HepG2 (cell line): ENCODE measurements at regions not wholly inside any gene's neighbourhood (a gene's known extent, or its start where the extent isn't known, plus 50 kb on each side); places are given as distances from the start of the nearest gene placed in this dataset.

Experiments
- ATAC-seq: fragments of 200-7000 bp; cut with Tn5 transposase; 3 replicates; pipeline ENCODE4 v1.9.1; 2020; ENCODE audit warnings: mild to moderate bottlenecking, moderate library complexity
- BruUV-seq: library from RNA; stranded (reverse); fragments of 400-500 nt; replicated peaks from 2 replicates; lab custom pipeline; 2021; lab: Mats Ljungman, UMichigan
- CTCF ChIA-PET: fragments of 300-600 bp; formaldehyde crosslinking; extraction: SDS; loops from one replicate; lab custom pipeline; 2021; ENCODE audit warnings: low total read pairs, inconsistent platforms, low intra/inter-chr PET ratio; lab: Yijun Ruan, JAX
- POLR2A ChIA-PET: fragments of 350-600 bp; sonication (Branson Sonifier 250); formaldehyde crosslinking; loops from one replicate; lab custom pipeline; 2020; ENCODE audit warnings: antibody characterized with exemption, inconsistent platforms; lab: Yijun Ruan, JAX
- DNase-seq: peaks from one replicate; pipeline ENCODE4 v3.0.0-alpha.2; 2015; ENCODE audit warnings: low spot score
- FAIRE-seq: peaks from 3 replicates; lab custom pipeline; 2011; peaks lifted over from hg19 to GRCh38; lab: Jason Lieb, UNC
- H2AFZ ChIP-seq: one replicate; pipeline ENCODE4 v1.6.1; 2011; ENCODE audit warnings: low read length, inconsistent platforms
- H3K27ac ChIP-seq: fragments of 300-600 bp; 3 replicates; pipeline ENCODE4 v1.8.0; 2011; ENCODE audit warnings: mixed run types, mild to moderate bottlenecking, mixed read lengths, low read length, inconsistent platforms; ENCODE audit not compliant: insufficient read depth; ENCODE audit errors: extremely low read length
- H3K27me3 ChIP-seq, 2 experiments: fragments of 200-600 bp in 1 of 2; 2 replicates in 1 of 2; 3 replicates in 1 of 2; pipeline versions ENCODE4 v1.6.0 to v1.8.0; 2011; ENCODE audit warnings: low read length in 2 of 2, mild to moderate bottlenecking in 2 of 2, moderate library complexity in 2 of 2, inconsistent platforms in 1 of 2; ENCODE audit not compliant: insufficient read depth in 2 of 2, control insufficient read depth in 1 of 2
- H3K36me3 ChIP-seq, 2 experiments: fragments of 200-600 bp in 1 of 2; replicated peaks in 1 of 2; 2 replicates in 1 of 2; 3 replicates in 1 of 2; pipeline versions ENCODE4 v1.5.1 to v1.8.0; 2011; ENCODE audit warnings: low read length in 2 of 2, inconsistent platforms in 1 of 2; ENCODE audit not compliant: insufficient read depth in 2 of 2, control insufficient read depth in 1 of 2
- H3K4me1 ChIP-seq: 2 replicates; pipeline ENCODE4 v1.5.1; 2012; ENCODE audit warnings: low read length, inconsistent platforms; ENCODE audit not compliant: insufficient read depth
- H3K4me2 ChIP-seq: 2 replicates; pipeline ENCODE4 v1.6.0; 2011; ENCODE audit warnings: low read depth, low read length, inconsistent platforms
- H3K4me3 ChIP-seq, 3 experiments: fragments of 200-600 bp in 1 of 3; sonication (generic), shearing (Covaris generic) in 1 of 3; replicated peaks in 1 of 3; 2 replicates each; pipeline ENCODE4 v1.5.1; 2011 to 2016; ENCODE audit warnings: low read length in 3 of 3, inconsistent platforms in 2 of 3, low read depth in 2 of 3, mild to moderate bottlenecking in 2 of 3, control low read depth in 1 of 3, mixed read lengths in 1 of 3; ENCODE audit not compliant: insufficient read depth in 1 of 3
- H3K79me2 ChIP-seq: one replicate; pipeline ENCODE4 v1.6.1; 2011; ENCODE audit warnings: low read length, inconsistent platforms; ENCODE audit not compliant: insufficient read depth
- H3K9ac ChIP-seq: 2 replicates; pipeline ENCODE4 v1.6.0; 2011; ENCODE audit warnings: mild to moderate bottlenecking, low read depth, low read length, inconsistent platforms; ENCODE audit not compliant: insufficient read depth
- H3K9me3 ChIP-seq: 2 replicates; pipeline ENCODE4 v1.5.1; 2012; ENCODE audit warnings: mild to moderate bottlenecking, low read length
- H4K20me1 ChIP-seq: 2 replicates; pipeline ENCODE4 v1.6.0; 2011; ENCODE audit warnings: inconsistent platforms, mild to moderate bottlenecking, low read length, moderate library complexity; ENCODE audit not compliant: insufficient read depth
- ATF7 ChIP-seq, 2 experiments: fragments of 450-650 bp in 1 of 2; sonication (generic) in 1 of 2; formaldehyde crosslinking in 1 of 2; IDR thresholded peaks; 2 replicates each; pipeline versions ENCODE4 v1.4.0 to v1.6.1; 2016 to 2020; ENCODE audit warnings: antibody characterized with exemption in 1 of 2, mild to moderate bottlenecking in 1 of 2, missing genetic modification reagents in 1 of 2
- CREB1 ChIP-seq, 2 experiments: fragments of 450-650 bp in 1 of 2; IDR thresholded peaks; 2 replicates each; pipeline ENCODE4 v1.6.1; 2016 to 2017; ENCODE audit warnings: control low read depth in 1 of 2, mild to moderate bottlenecking in 1 of 2, missing compliant biosample characterization in 1 of 2, missing genetic modification characterization in 1 of 2
- ISL2 ChIP-seq: sonication (generic); formaldehyde crosslinking; IDR thresholded peaks from 2 replicates; pipeline ENCODE4 v1.5.0; 2020; ENCODE audit warnings: missing genetic modification reagents
- MTF1 ChIP-seq: sonication (generic); formaldehyde crosslinking; IDR thresholded peaks from 2 replicates; pipeline ENCODE4 v1.5.0; 2020; ENCODE audit warnings: missing genetic modification reagents
- POGZ ChIP-seq: sonication (generic); formaldehyde crosslinking; IDR thresholded peaks from 2 replicates; pipeline ENCODE4 v1.4.0; 2020; ENCODE audit warnings: mild to moderate bottlenecking, missing genetic modification reagents
- SP4 ChIP-seq: sonication (generic); formaldehyde crosslinking; IDR thresholded peaks from 2 replicates; pipeline ENCODE4 v1.8.1; 2023; ENCODE audit warnings: mild to moderate bottlenecking, missing genetic modification reagents
- YEATS4 ChIP-seq: sonication (generic); formaldehyde crosslinking; IDR thresholded peaks from 2 replicates; pipeline ENCODE4 v1.4.0; 2020; ENCODE audit warnings: missing genetic modification reagents, borderline replicate concordance
- ZNF232 ChIP-seq: sonication (generic); formaldehyde crosslinking; IDR thresholded peaks from 2 replicates; pipeline ENCODE4 v1.4.0; 2020; ENCODE audit warnings: missing genetic modification reagents, borderline replicate concordance
- ZNF337 ChIP-seq: sonication (generic); formaldehyde crosslinking; IDR thresholded peaks from 2 replicates; pipeline ENCODE4 v1.5.1; 2020; ENCODE audit warnings: missing genetic modification reagents, low read depth, mild to moderate bottlenecking, borderline replicate concordance
- ZNF530 ChIP-seq: sonication (generic); formaldehyde crosslinking; IDR thresholded peaks from 2 replicates; pipeline ENCODE4 v1.5.0; 2020; ENCODE audit warnings: low read depth, mild to moderate bottlenecking, missing genetic modification reagents
- ZNF552 ChIP-seq: sonication (generic); formaldehyde crosslinking; IDR thresholded peaks from 2 replicates; pipeline ENCODE4 v1.9.0; 2022; ENCODE audit warnings: missing genetic modification reagents, mild to moderate bottlenecking, borderline replicate concordance
- ZNF776 ChIP-seq: sonication (generic); formaldehyde crosslinking; IDR thresholded peaks from 2 replicates; pipeline ENCODE4 v1.4.0; 2020; ENCODE audit warnings: mild to moderate bottlenecking, missing genetic modification reagents
- ZSCAN22 ChIP-seq: sonication (generic); formaldehyde crosslinking; IDR thresholded peaks from 2 replicates; pipeline ENCODE4 v1.4.0; 2020; ENCODE audit warnings: mild to moderate bottlenecking, missing genetic modification reagents
- WGBS: methylation state at CpG from one replicate; pipeline ENCODE4 v1.1.6; 2017; ENCODE audit warnings: low lambda C conversion rate; 5-methylcytosine and 5-hydroxymethylcytosine counted together
- in situ Hi-C: cut with HindIII; loops from 2 replicates; pipeline ENCODE4 v1.10.0; 2017; ENCODE audit warnings: low pct_unique_long_range_greater_than_20kb; ENCODE audit not compliant: extremely low pct_ligation_motif_present
- intact Hi-C: fragments of 100-400 bp; cut with micrococcal nuclease; formaldehyde crosslinking; loops from one replicate; pipeline ENCODE4 v1.10.0; 2022; ENCODE audit not compliant: unreplicated experiment
- TF ChIP-seq, protein P1 (sequence below): sonication (generic); formaldehyde crosslinking; IDR thresholded peaks from 2 replicates; pipeline ENCODE4 v1.5.0; 2020; ENCODE audit warnings: missing genetic modification reagents, mild to moderate bottlenecking, borderline replicate concordance
- TF ChIP-seq, protein P2 (sequence below), 2 experiments: fragments of 450-650 bp in 1 of 2; sonication (generic) in 1 of 2; formaldehyde crosslinking; IDR thresholded peaks; 2 replicates each; pipeline versions ENCODE4 v1.5.0 to v1.8.0; 2020 to 2022; ENCODE audit warnings: mild to moderate bottlenecking in 1 of 2, missing genetic modification reagents in 1 of 2
- TF ChIP-seq, protein P3 (sequence below): sonication (generic); formaldehyde crosslinking; IDR thresholded peaks from 2 replicates; pipeline ENCODE4 v1.5.0; 2020; ENCODE audit warnings: missing genetic modification reagents
- TF ChIP-seq, protein P4 (sequence below): IDR thresholded peaks from 2 replicates; pipeline ENCODE4 v1.6.1; 2012; ENCODE audit warnings: low read depth, low read length, improper control_type of control experiment
- TF ChIP-seq, protein P5 (sequence below): sonication (generic); formaldehyde crosslinking; IDR thresholded peaks from 2 replicates; pipeline ENCODE4 v1.5.0; 2020; ENCODE audit warnings: mild to moderate bottlenecking, missing genetic modification reagents

DNA sequence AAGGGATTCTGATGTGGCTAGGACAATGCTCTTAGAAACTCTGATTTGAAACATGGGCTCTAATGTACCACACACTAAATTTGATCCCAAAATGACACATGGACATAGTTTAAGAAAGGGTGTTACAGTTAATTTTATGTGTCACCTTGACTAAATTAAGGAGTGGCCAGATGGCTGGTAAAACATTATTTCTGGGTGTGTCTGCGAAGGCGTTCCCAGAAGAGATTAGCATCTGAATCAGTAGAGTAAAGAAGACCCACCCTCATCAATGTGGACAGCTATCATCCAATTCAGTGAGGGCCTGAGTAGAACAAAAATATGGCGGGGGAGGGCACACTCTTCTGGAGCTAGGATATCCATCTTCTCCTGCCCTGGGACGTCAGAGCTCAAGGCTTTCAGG, 283.1 kb upstream of the CHAC2 start:
- Histone ChIP-seq H3K4me2 (no peak overlapping the region), H3K27me3 (no peaks in the 10 kb centered on the region; a peak in 1 of 5 replicates), H3K36me3 (no peaks in the 10 kb centered on the region), H3K9ac (no peak overlapping the region), H3K4me1 (no peaks in the 10 kb centered on the region), H3K79me2 (no peaks in the 10 kb centered on the region), H3K9me3 (no peaks in the 10 kb centered on the region), H2AFZ (no peak overlapping the region), H4K20me1 (no peaks in the 10 kb centered on the region), H3K4me3 (no peak overlapping the region), H3K27ac (no peak overlapping the region)
- no peak for ATAC-seq
- FAIRE-seq, result no peak
- ChIA-PET CTCF (no interaction called here), POLR2A (no interaction called here)
- DNase-seq, result no peak
- intact Hi-C loops, result no loop called here
- in situ Hi-C loops, result no loop called here
- no TSS peak for BruUV-seq
- WGBS, result 15% methylated on average over 4 of the region's 4 CpGs
- TF ChIP-seq YEATS4 (CRISPR knock-in tag), result no peak
- no peak for TF ChIP-seq SP4 (CRISPR knock-in tag)
- no peak for TF ChIP-seq ZSCAN22 (CRISPR knock-in tag)
- no peak for TF ChIP-seq ZNF530 (CRISPR knock-in tag)
- TF ChIP-seq ZNF232 (CRISPR knock-in tag), result no peak
- TF ChIP-seq MTF1 (CRISPR knock-in tag), result no peak
- TF ChIP-seq, protein P1, sequence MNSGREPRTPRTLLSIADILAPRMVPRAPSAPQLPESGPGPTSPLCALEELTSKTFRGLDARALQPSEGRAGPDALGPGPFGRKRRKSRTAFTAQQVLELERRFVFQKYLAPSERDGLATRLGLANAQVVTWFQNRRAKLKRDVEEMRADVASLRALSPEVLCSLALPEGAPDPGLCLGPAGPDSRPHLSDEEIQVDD (CRISPR knock-in tag), result no peak
- TF ChIP-seq ATF7 (IDR thresholded peaks at IDR 0.05), result no peak
- TF ChIP-seq ATF7 (CRISPR knock-in tag; IDR thresholded peaks at IDR 0.05), result no peak
- TF ChIP-seq, protein P2, sequence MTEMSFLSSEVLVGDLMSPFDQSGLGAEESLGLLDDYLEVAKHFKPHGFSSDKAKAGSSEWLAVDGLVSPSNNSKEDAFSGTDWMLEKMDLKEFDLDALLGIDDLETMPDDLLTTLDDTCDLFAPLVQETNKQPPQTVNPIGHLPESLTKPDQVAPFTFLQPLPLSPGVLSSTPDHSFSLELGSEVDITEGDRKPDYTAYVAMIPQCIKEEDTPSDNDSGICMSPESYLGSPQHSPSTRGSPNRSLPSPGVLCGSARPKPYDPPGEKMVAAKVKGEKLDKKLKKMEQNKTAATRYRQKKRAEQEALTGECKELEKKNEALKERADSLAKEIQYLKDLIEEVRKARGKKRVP (CRISPR knock-in tag; IDR thresholded peaks at IDR 0.05), result no peak
- TF ChIP-seq, protein P3, sequence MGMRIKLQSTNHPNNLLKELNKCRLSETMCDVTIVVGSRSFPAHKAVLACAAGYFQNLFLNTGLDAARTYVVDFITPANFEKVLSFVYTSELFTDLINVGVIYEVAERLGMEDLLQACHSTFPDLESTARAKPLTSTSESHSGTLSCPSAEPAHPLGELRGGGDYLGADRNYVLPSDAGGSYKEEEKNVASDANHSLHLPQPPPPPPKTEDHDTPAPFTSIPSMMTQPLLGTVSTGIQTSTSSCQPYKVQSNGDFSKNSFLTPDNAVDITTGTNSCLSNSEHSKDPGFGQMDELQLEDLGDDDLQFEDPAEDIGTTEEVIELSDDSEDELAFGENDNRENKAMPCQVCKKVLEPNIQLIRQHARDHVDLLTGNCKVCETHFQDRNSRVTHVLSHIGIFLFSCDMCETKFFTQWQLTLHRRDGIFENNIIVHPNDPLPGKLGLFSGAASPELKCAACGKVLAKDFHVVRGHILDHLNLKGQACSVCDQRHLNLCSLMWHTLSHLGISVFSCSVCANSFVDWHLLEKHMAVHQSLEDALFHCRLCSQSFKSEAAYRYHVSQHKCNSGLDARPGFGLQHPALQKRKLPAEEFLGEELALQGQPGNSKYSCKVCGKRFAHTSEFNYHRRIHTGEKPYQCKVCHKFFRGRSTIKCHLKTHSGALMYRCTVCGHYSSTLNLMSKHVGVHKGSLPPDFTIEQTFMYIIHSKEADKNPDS, result no peak
- TF ChIP-seq ZNF337, result no peak
- no peak for TF ChIP-seq ZNF552 (CRISPR knock-in tag)
- TF ChIP-seq, protein P4, sequence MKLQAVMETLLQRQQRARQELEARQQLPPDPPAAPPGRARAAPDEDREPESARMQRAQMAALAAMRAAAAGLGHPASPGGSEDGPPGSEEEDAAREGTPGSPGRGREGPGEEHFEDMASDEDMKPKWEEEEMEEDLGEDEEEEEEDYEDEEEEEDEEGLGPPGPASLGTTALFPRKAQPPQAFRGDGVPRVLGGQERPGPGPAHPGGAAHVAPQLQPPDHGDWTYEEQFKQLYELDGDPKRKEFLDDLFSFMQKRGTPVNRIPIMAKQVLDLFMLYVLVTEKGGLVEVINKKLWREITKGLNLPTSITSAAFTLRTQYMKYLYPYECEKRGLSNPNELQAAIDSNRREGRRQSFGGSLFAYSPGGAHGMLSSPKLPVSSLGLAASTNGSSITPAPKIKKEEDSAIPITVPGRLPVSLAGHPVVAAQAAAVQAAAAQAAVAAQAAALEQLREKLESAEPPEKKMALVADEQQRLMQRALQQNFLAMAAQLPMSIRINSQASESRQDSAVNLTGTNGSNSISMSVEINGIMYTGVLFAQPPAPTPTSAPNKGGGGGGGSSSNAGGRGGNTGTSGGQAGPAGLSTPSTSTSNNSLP, result no peak
- TF ChIP-seq, protein P5, sequence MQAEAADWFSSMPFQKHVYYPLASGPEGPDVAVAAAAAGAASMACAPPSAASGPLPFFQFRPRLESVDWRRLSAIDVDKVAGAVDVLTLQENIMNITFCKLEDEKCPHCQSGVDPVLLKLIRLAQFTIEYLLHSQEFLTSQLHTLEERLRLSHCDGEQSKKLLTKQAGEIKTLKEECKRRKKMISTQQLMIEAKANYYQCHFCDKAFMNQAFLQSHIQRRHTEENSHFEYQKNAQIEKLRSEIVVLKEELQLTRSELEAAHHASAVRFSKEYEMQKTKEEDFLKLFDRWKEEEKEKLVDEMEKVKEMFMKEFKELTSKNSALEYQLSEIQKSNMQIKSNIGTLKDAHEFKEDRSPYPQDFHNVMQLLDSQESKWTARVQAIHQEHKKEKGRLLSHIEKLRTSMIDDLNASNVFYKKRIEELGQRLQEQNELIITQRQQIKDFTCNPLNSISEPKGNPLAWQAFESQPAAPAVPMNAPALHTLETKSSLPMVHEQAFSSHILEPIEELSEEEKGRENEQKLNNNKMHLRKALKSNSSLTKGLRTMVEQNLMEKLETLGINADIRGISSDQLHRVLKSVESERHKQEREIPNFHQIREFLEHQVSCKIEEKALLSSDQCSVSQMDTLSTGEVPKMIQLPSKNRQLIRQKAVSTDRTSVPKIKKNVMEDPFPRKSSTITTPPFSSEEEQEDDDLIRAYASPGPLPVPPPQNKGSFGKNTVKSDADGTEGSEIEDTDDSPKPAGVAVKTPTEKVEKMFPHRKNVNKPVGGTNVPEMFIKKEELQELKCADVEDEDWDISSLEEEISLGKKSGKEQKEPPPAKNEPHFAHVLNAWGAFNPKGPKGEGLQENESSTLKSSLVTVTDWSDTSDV, result no peak
- TF ChIP-seq ZNF776 (CRISPR knock-in tag), result no peak
- TF ChIP-seq ISL2, result no peak
- TF ChIP-seq CREB1 (IDR thresholded peaks at IDR 0.05), result no peak
- TF ChIP-seq CREB1 (CRISPR knock-in tag; IDR thresholded peaks at IDR 0.05), result no peak
- no peak for TF ChIP-seq POGZ (CRISPR knock-in tag)
